ENCODE measurements at regions not wholly inside any gene's neighbourhood (a gene's known extent, or its start where the extent isn't known, plus 50 kb on each side); places are given as distances from the start of the nearest gene placed in this dataset.
A peak's percentile ranks its signal among the peaks of the same experiment; 100 is the strongest.

DNA sequence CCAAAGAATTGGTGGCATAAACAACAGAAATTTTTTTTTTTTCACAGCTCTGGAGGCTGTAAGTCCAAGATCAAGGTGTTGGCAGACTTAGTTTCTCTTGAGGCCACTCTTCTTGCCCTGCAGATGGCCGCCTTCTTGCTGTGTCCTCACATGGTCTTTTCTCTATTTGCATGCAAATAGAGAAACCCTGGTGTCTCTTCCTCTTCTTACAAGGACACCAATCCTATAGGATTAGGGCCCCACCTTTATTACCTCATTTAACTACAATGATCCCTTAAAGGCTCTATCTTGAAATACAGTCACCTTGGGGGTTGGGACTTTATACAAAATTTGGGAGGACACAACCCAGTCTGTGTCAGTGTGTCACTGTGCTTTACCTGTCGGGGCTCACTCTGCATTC, 175.4 kb upstream of the PGRMC2 start:
- no peaks in the 10 kb centered on the region for H3K9me3 ChIP-seq (ENCODE audit: control insufficient read depth in 3 of 3, low read length in 3 of 3)
- H3K4me3 ChIP-seq (ENCODE audit: low read length in 3 of 3): no peak overlapping the region
- H3K9ac ChIP-seq (ENCODE audit: low read depth in 1 of 3, low read length in 3 of 3): no peak overlapping the region
- no peaks in the 10 kb centered on the region for H3K27me3 ChIP-seq (ENCODE audit: control insufficient read depth in 3 of 3, insufficient read depth in 3 of 3, low read length in 3 of 3)
- H3K36me3 ChIP-seq (ENCODE audit: control insufficient read depth in 3 of 3, insufficient read depth in 3 of 3, low read length in 3 of 3): no peaks in the 10 kb centered on the region
- H3K4me1 ChIP-seq (ENCODE audit: control insufficient read depth in 3 of 3, insufficient read depth in 3 of 3, low read length in 3 of 3): peaks cover 2 to 13% (median 5%) of the 10 kb centered on the region in 3 donors
- no peak overlapping the region for H3K27ac ChIP-seq (ENCODE audit: low read depth, low read length)

DNA sequence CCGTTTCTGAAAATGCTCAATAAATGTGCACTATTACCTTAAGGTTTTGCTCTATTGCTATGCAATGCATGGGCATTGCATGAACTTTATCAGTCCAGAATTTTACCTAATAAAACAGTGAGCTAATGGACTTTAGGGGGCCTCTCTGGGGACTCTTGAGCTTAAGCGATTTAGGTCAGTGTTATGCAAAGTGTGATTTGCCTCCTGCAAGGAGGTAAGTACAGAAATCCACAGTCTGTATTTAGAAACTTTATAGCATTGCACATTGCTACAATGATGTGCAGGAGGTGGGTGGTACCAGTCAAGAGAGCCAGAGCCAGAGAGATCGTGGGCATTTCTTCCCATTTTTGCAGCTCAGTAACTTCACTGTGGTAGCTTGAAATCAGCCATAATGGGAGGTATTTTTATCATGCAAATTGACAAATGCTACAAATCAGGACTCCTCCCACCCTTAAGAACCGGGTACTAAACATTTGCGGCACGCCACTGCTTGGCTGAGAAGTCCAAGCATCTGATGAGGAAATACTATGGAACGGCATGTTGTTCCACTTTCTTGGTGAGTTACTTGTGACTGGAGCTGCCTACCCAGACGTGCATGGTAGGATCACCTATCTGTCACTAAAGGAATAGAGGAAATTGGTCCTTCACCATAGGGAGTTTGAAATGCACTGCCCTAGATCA, 174.6 kb upstream of the PGRMC2 start:
- Histone ChIP-seq H3K27ac (ENCODE audit: low read depth, low read length) (no peak overlapping the region), H3K36me3 (ENCODE audit: control insufficient read depth in 3 of 3, insufficient read depth in 3 of 3, low read length in 3 of 3) (no peaks in the 10 kb centered on the region), H3K9ac (ENCODE audit: low read depth in 1 of 3, low read length in 3 of 3) (no peak overlapping the region), H3K27me3 (ENCODE audit: control insufficient read depth in 3 of 3, insufficient read depth in 3 of 3, low read length in 3 of 3) (no peaks in the 10 kb centered on the region), H3K4me1 (ENCODE audit: control insufficient read depth in 3 of 3, insufficient read depth in 3 of 3, low read length in 3 of 3) (peaks cover 2 to 9% (median 2%) of the 10 kb centered on the region in 3 donors), H3K4me3 (ENCODE audit: low read length in 3 of 3) (no peak overlapping the region), H3K9me3 (ENCODE audit: control insufficient read depth in 3 of 3, low read length in 3 of 3) (no peaks in the 10 kb centered on the region)

DNA sequence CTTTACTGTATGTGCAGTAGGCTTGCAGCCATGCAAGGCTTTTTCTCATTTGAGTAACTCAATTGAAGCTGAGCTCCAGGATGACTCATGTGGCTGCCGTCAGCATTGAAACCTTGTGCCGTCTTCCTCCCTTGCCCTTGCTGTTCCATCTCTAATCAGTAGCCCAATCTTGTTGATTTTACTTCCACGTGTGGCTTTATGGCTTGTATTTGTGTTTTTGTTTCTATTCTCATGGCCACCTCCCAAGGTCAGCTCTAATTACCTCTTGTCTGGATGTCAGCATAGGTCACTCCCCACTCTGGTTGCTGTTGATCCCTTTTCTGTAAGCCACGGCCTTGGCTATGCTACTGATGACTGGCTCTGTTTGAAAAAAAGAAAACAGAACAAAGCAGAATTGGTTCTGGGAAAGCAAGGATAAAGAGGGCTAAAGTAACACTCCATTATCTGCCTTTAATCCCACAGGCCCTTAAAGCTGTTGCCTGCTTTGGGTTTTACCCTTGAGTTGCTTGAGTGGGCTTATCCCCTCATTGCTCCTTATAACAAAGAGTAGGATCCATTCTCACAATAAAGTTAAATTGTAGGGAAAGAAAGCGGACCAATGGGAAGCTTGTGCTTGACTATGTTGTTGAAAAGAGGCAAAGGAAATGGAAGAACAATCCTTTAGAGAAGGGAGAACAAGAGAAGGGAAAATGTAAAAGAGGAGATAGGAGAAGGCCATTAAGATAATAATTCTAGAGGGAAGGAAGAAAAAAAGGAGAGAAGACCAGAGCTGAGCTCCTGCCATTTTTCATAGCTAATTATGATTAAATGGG, 173.9 kb upstream of the PGRMC2 start:
- peaks cover 2 to 13% (median 2%) of the 10 kb centered on the region in 3 donors for H3K4me1 ChIP-seq (ENCODE audit: control insufficient read depth in 3 of 3, insufficient read depth in 3 of 3, low read length in 3 of 3)
- H3K9me3 ChIP-seq (ENCODE audit: control insufficient read depth in 3 of 3, low read length in 3 of 3): no peaks in the 10 kb centered on the region
- no peak overlapping the region for H3K27ac ChIP-seq (ENCODE audit: low read depth, low read length)
- H3K27me3 ChIP-seq (ENCODE audit: control insufficient read depth in 3 of 3, insufficient read depth in 3 of 3, low read length in 3 of 3): no peaks in the 10 kb centered on the region
- no peaks in the 10 kb centered on the region for H3K36me3 ChIP-seq (ENCODE audit: control insufficient read depth in 3 of 3, insufficient read depth in 3 of 3, low read length in 3 of 3)
- no peak overlapping the region for H3K9ac ChIP-seq (ENCODE audit: low read depth in 1 of 3, low read length in 3 of 3)
- H3K4me3 ChIP-seq (ENCODE audit: low read length in 3 of 3): no peak overlapping the region

GRCh38 chr4:128459547-128459946, 171.9 kb upstream of the PGRMC2 start:
- Histone ChIP-seq H3K4me1 (ENCODE audit: control insufficient read depth in 3 of 3, insufficient read depth in 3 of 3, low read length in 3 of 3) (peaks cover 2 to 29% (median 7%) of the 10 kb centered on the region in 3 donors), H3K4me3 (ENCODE audit: low read length in 3 of 3) (no peak overlapping the region), H3K36me3 (ENCODE audit: control insufficient read depth in 3 of 3, insufficient read depth in 3 of 3, low read length in 3 of 3) (no peaks in the 10 kb centered on the region), H3K9me3 (ENCODE audit: control insufficient read depth in 3 of 3, low read length in 3 of 3) (no peaks in the 10 kb centered on the region), H3K27ac (ENCODE audit: low read depth, low read length) (no peak overlapping the region), H3K9ac (ENCODE audit: low read depth in 1 of 3, low read length in 3 of 3) (no peak overlapping the region), H3K27me3 (ENCODE audit: control insufficient read depth in 3 of 3, insufficient read depth in 3 of 3, low read length in 3 of 3) (no peaks in the 10 kb centered on the region)

DNA sequence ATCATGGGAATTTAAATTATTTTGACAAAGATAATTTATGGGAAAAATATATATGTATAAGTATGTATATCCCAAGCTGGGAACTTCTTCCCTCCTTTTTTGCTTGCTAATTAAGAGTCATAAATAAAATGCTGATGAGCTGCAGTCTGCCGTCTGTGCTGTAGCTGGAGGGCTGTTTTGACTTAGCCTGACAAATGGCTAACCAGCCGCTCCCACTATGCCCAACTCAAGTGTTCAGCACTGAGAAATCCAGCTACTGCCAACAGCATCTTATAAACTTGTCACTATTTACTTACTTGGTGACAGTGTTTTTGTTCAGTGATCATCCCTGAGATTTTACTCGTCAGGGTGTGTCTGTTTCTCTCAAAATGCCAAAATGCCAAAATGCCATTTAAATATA, 171.2 kb upstream of the PGRMC2 start:
- Histone ChIP-seq H3K36me3 (ENCODE audit: control insufficient read depth in 3 of 3, insufficient read depth in 3 of 3, low read length in 3 of 3) (no peaks in the 10 kb centered on the region), H3K4me3 (ENCODE audit: low read length in 3 of 3) (no peak overlapping the region), H3K27ac (ENCODE audit: low read depth, low read length) (no peak overlapping the region), H3K4me1 (ENCODE audit: control insufficient read depth in 3 of 3, insufficient read depth in 3 of 3, low read length in 3 of 3) (peaks cover 5 to 33% (median 7%) of the 10 kb centered on the region in 3 donors), H3K9ac (ENCODE audit: low read depth in 1 of 3, low read length in 3 of 3) (no peak overlapping the region), H3K27me3 (ENCODE audit: control insufficient read depth in 3 of 3, insufficient read depth in 3 of 3, low read length in 3 of 3) (no peaks in the 10 kb centered on the region), H3K9me3 (ENCODE audit: control insufficient read depth in 3 of 3, low read length in 3 of 3) (no peaks in the 10 kb centered on the region)

DNA sequence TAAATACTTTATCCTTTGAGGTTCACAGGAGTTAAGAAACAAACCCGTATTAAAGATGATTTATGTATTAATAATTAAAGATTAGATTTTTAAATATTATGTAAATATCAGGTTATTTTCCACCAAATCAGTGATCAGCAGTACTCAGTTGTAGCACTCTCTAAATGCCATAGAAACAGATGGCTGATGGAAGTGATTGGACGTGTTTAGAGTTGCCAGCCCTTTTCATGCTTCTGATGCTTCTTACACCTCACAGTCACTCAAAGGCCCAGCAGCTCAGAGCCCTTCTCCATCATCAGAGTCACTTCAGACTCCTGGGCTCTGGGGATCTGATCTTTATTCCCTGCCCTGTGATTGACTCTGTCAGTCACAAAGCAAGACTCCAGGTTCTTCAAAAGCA, 170.1 kb upstream of the PGRMC2 start:
- no peak overlapping the region for H3K4me3 ChIP-seq (ENCODE audit: low read length in 3 of 3)
- H3K27ac ChIP-seq (ENCODE audit: low read depth, low read length): no peak overlapping the region
- no peaks in the 10 kb centered on the region for H3K27me3 ChIP-seq (ENCODE audit: control insufficient read depth in 3 of 3, insufficient read depth in 3 of 3, low read length in 3 of 3)
- no peak overlapping the region for H3K9ac ChIP-seq (ENCODE audit: low read depth in 1 of 3, low read length in 3 of 3)
- H3K4me1 ChIP-seq (ENCODE audit: control insufficient read depth in 3 of 3, insufficient read depth in 3 of 3, low read length in 3 of 3): peaks cover 7 to 40% (median 10%) of the 10 kb centered on the region in 3 donors
- no peaks in the 10 kb centered on the region for H3K9me3 ChIP-seq (ENCODE audit: control insufficient read depth in 3 of 3, low read length in 3 of 3)
- no peaks in the 10 kb centered on the region for H3K36me3 ChIP-seq (ENCODE audit: control insufficient read depth in 3 of 3, insufficient read depth in 3 of 3, low read length in 3 of 3)

DNA sequence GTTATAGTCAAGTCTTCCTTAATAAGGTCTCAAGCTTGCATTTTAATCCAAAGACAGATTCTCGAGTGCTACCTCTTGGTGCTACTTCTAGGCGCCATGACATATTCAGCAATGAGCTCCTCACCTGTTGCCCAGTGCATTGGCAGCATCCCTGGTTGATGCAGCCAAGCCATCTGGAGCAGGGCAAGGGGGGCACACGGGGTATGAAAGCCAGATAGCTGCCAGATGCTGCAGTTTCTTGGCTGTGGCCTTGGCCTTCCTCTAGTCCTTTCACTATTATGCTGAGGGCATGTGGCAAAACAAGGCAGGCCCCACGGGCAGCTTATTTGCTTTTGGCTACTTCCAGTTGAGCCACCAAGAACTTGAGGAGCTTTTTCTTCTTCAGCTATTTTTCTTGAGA, 168.6 kb upstream of the PGRMC2 start:
- Histone ChIP-seq H3K27me3 (ENCODE audit: control insufficient read depth in 3 of 3, insufficient read depth in 3 of 3, low read length in 3 of 3) (no peaks in the 10 kb centered on the region), H3K27ac (ENCODE audit: low read depth, low read length) (no peak overlapping the region), H3K4me1 (ENCODE audit: control insufficient read depth in 3 of 3, insufficient read depth in 3 of 3, low read length in 3 of 3) (peaks cover 8 to 45% (median 16%) of the 10 kb centered on the region in 3 donors), H3K36me3 (ENCODE audit: control insufficient read depth in 3 of 3, insufficient read depth in 3 of 3, low read length in 3 of 3) (no peaks in the 10 kb centered on the region), H3K4me3 (ENCODE audit: low read length in 3 of 3) (no peak overlapping the region), H3K9ac (ENCODE audit: low read depth in 1 of 3, low read length in 3 of 3) (no peak overlapping the region), H3K9me3 (ENCODE audit: control insufficient read depth in 3 of 3, low read length in 3 of 3) (no peaks in the 10 kb centered on the region)

GRCh38 chr4:128455480-128455879, 167.9 kb upstream of the PGRMC2 start:
- H3K4me1 ChIP-seq (ENCODE audit: control insufficient read depth in 3 of 3, insufficient read depth in 3 of 3, low read length in 3 of 3): peaks cover 8 to 46% (median 18%) of the 10 kb centered on the region in 3 donors
- H3K9ac ChIP-seq (ENCODE audit: low read depth in 1 of 3, low read length in 3 of 3): no peak overlapping the region

DNA sequence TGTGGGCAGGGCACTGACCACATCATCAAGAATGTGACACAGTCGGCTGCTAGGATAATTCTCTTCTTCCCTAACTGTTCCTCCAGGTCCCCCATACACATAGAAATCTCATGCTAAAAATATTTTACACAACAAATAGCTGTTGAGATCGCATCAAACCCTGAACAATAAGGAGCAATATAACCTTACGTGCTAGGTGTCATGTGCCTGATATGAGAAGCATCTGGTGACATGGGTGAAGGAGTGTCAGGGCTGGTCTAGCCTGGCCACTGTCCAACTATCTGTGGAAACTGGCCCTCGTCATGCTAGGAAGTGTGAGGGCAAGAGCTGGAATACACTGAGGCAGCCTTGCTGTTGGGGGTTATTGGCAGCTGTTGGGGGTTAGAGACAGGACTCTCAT, 167.3 kb upstream of the PGRMC2 start:
- Histone ChIP-seq H3K4me3 (ENCODE audit: low read length in 3 of 3) (no peak overlapping the region), H3K9ac (ENCODE audit: low read depth in 1 of 3, low read length in 3 of 3) (no peak overlapping the region)

More at GRCh38 chr4:128455480-128455879, 167.9 kb upstream of the PGRMC2 start:
- Histone ChIP-seq H3K27me3 (ENCODE audit: control insufficient read depth in 3 of 3, insufficient read depth in 3 of 3, low read length in 3 of 3) (no peaks in the 10 kb centered on the region), H3K9me3 (ENCODE audit: control insufficient read depth in 3 of 3, low read length in 3 of 3) (no peaks in the 10 kb centered on the region), H3K36me3 (ENCODE audit: control insufficient read depth in 3 of 3, insufficient read depth in 3 of 3, low read length in 3 of 3) (no peaks in the 10 kb centered on the region), H3K27ac (ENCODE audit: low read depth, low read length) (peak overlapping the region; percentile 5), H3K4me3 (ENCODE audit: low read length in 3 of 3) (no peak overlapping the region)

DNA sequence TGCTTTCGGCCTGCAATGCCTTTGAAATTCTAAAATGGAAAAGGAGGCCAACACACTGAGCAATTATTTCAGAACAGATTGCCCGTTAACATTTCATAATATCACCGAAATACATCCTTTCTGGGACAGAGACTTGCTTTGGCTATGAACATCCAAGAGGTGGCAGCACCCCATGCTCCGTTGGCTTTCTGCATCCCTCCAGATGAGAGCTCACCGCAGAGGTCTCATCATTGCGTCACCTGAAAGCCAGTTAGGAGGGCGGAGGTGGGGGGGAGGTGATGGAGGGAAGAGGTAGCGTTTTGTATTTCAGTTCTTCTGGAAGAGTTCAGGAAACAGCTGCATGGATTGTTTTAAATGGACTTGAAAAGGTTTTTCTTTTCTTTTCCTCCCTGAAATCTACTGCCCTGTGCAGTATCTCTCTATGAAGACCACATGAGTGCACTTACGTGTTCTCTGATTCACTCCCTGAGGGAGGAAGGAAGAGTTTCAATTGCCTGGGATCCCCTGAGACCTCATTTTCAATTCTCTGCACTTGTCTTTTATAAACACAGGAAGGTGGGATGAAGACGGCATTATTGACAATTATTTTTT, 166.8 kb upstream of the PGRMC2 start:
- H3K36me3 ChIP-seq (ENCODE audit: control insufficient read depth in 3 of 3, insufficient read depth in 3 of 3, low read length in 3 of 3): no peaks in the 10 kb centered on the region
- H3K4me1 ChIP-seq (ENCODE audit: control insufficient read depth in 3 of 3, insufficient read depth in 3 of 3, low read length in 3 of 3): peaks cover 8 to 46% (median 18%) of the 10 kb centered on the region in 3 donors
- no peak overlapping the region for H3K9ac ChIP-seq (ENCODE audit: low read depth in 1 of 3, low read length in 3 of 3)
- H3K27me3 ChIP-seq (ENCODE audit: control insufficient read depth in 3 of 3, insufficient read depth in 3 of 3, low read length in 3 of 3): no peaks in the 10 kb centered on the region
- no peaks in the 10 kb centered on the region for H3K9me3 ChIP-seq (ENCODE audit: control insufficient read depth in 3 of 3, low read length in 3 of 3)
- no peak overlapping the region for H3K27ac ChIP-seq (ENCODE audit: low read depth, low read length)
- H3K4me3 ChIP-seq (ENCODE audit: low read length in 3 of 3): no peak overlapping the region

More for the DNA sequence above, 167.3 kb upstream of the PGRMC2 start:
- Histone ChIP-seq H3K4me1 (ENCODE audit: control insufficient read depth in 3 of 3, insufficient read depth in 3 of 3, low read length in 3 of 3) (peaks cover 8 to 46% (median 18%) of the 10 kb centered on the region in 3 donors), H3K9me3 (ENCODE audit: control insufficient read depth in 3 of 3, low read length in 3 of 3) (no peaks in the 10 kb centered on the region), H3K36me3 (ENCODE audit: control insufficient read depth in 3 of 3, insufficient read depth in 3 of 3, low read length in 3 of 3) (no peaks in the 10 kb centered on the region), H3K27me3 (ENCODE audit: control insufficient read depth in 3 of 3, insufficient read depth in 3 of 3, low read length in 3 of 3) (no peaks in the 10 kb centered on the region), H3K27ac (ENCODE audit: low read depth, low read length) (no peak overlapping the region)

Measured in skeletal muscle tissue (tissue), 3 donors.